Ishikawa (cell line): ENCODE measurements at regions not wholly inside any gene's neighbourhood (a gene's known extent, or its start where the extent isn't known, plus 50 kb on each side); places are given as distances from the start of the nearest gene placed in this dataset.

Source experiments
- CEBPB ChIP-seq: IDR thresholded peaks from 2 replicates; pipeline ENCODE4 v1.6.1; 2012
- CREB1 ChIP-seq: IDR thresholded peaks from 2 replicates; pipeline ENCODE4 v1.6.1; 2012; ENCODE audit warnings: low read depth
- EGR1 ChIP-seq: IDR thresholded peaks from 2 replicates; pipeline ENCODE4 v1.6.1; 2012
- EP300 ChIP-seq: IDR thresholded peaks from 2 replicates; pipeline ENCODE4 v1.6.1; 2012; ENCODE audit warnings: borderline replicate concordance
- FOXM1 ChIP-seq: IDR thresholded peaks from 2 replicates; pipeline ENCODE4 v1.6.1; 2012; ENCODE audit warnings: low read depth, borderline replicate concordance
- NFIC ChIP-seq: IDR thresholded peaks from 2 replicates; pipeline ENCODE4 v1.6.1; 2012
- RAD21 ChIP-seq: IDR thresholded peaks from 2 replicates; pipeline ENCODE4 v1.6.1; 2012; ENCODE audit warnings: low read depth
- REST ChIP-seq: IDR thresholded peaks from 2 replicates; pipeline ENCODE4 v1.6.1; 2012; ENCODE audit warnings: low read depth, mild to moderate bottlenecking
- TAF1 ChIP-seq: IDR thresholded peaks from 2 replicates; pipeline ENCODE4 v1.6.1; 2012; ENCODE audit warnings: low read depth, mild to moderate bottlenecking
- TCF12 ChIP-seq: IDR thresholded peaks from 2 replicates; pipeline ENCODE4 v1.6.1; 2012; ENCODE audit warnings: low read depth
- TEAD4 ChIP-seq: IDR thresholded peaks from 2 replicates; pipeline ENCODE4 v1.6.1; 2012
- YY1 ChIP-seq: IDR thresholded peaks from 2 replicates; pipeline ENCODE4 v1.6.1; 2012; ENCODE audit warnings: low read depth
- ZBTB7A ChIP-seq: IDR thresholded peaks from 2 replicates; pipeline ENCODE4 v1.6.1; 2012; ENCODE audit warnings: low read depth
- TF ChIP-seq, protein P1 (sequence below): IDR thresholded peaks from 2 replicates; pipeline ENCODE4 v1.6.1; 2012
- TF ChIP-seq, protein P2 (sequence below): IDR thresholded peaks from 2 replicates; pipeline ENCODE4 v1.6.1; 2012

GRCh38 chr3:150035301-150035779, 64.6 kb upstream of the PFN2 start:
- TF ChIP-seq YY1 (no peak), TAF1 (no peak), RAD21 (no peak), CEBPB (no peak), NFIC (no peak), EP300 (no peak), TCF12 (no peak), FOXM1 (no peak)
- TF ChIP-seq, protein P1, sequence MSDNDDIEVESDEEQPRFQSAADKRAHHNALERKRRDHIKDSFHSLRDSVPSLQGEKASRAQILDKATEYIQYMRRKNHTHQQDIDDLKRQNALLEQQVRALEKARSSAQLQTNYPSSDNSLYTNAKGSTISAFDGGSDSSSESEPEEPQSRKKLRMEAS: no peak
- TF ChIP-seq, protein P2, sequence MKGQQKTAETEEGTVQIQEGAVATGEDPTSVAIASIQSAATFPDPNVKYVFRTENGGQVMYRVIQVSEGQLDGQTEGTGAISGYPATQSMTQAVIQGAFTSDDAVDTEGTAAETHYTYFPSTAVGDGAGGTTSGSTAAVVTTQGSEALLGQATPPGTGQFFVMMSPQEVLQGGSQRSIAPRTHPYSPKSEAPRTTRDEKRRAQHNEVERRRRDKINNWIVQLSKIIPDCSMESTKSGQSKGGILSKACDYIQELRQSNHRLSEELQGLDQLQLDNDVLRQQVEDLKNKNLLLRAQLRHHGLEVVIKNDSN: no peak

GRCh38 chr3:150033721-150034120, 63.0 kb upstream of the PFN2 start:
- no peak for TF ChIP-seq TAF1
- TF ChIP-seq EGR1: no peak
- no peak for TF ChIP-seq TEAD4
- TF ChIP-seq REST: no peak
- no peak for TF ChIP-seq ZBTB7A
- TF ChIP-seq YY1: no peak
- no peak for TF ChIP-seq CEBPB
- TF ChIP-seq TCF12: no peak
- no peak for TF ChIP-seq CREB1
- TF ChIP-seq, protein P1: no peak
- no peak for TF ChIP-seq NFIC
- TF ChIP-seq, protein P2: no peak
- no peak for TF ChIP-seq FOXM1
- no peak for TF ChIP-seq EP300
- TF ChIP-seq RAD21: no peak

DNA sequence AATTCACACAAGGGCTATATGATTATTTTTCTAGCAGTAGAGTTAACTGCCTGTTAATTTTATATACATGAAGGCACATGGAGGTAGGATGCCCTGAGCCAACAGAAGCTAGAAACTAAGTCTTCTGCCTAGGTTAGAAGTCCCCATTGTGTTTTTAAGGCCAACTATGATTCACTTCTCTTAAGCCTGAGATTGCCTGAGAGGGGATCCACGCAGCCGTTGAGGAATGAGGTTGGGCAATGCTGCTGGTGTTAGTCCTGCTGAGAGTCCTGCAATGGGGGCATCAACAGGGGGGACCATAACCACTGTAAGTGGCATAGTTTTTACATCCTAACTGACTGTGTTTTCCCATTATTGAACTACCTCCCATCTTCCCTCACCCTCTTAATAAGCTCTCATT, 60.1 kb upstream of the PFN2 start:
- TF ChIP-seq TAF1 (no peak), YY1 (no peak), CREB1 (no peak), FOXM1 (no peak)
- TF ChIP-seq, protein P1: no peak

- TF ChIP-seq CEBPB (no peak), REST (no peak)
Measured at GRCh38 chr3:150023239-150023636, 52.5 kb upstream of the PFN2 start.

GRCh38 chr3:150022381-150023238, 51.9 kb upstream of the PFN2 start:
- TF ChIP-seq TAF1: no peak
- no peak for TF ChIP-seq ZBTB7A
- no peak for TF ChIP-seq FOXM1
- TF ChIP-seq EP300: no peak

GRCh38 chr3:150020527-150020926, 49.8 kb upstream of the PFN2 start:
- TF ChIP-seq, protein P1: no peak
- TF ChIP-seq TAF1: no peak
- TF ChIP-seq NFIC: no peak
- no peak for TF ChIP-seq YY1
- TF ChIP-seq TEAD4: no peak
- TF ChIP-seq EGR1: no peak
- no peak for TF ChIP-seq FOXM1
